ENCODE measurements at regions not wholly inside any gene's neighbourhood (a gene's known extent, or its start where the extent isn't known, plus 50 kb on each side); places are given as distances from the start of the nearest gene placed in this dataset.

DNA sequence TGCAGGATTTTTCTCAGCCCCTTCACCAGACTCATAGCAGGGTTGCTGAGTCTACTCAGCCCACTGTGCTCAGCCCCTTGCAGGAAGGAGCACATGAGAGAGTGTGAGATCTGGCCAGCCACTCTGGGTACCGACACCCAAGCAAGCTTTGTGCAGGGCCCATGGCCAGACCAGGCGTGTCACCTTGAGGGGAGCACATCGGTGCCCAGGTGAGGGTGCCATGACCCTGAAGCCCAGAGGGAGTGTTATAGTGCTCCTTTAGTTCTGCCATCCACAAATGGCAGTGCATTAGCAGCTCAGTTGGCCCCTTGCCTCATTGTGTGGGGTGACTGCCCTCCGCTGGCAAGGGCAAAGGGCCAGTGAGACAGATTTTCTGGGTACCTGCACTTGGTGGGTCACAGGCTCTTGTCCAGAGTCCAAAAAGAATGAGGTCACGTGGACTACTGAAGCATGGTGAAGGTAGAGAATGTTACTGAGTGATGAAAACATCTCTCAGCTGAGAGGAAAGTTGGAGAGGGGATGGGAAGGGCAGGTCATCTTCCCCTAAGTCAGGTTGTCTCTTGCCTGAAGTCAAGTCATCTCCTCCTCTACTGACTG, 181.8 kb downstream of the MACC1 start:
- TF ChIP-seq POLR2A (IDR thresholded peaks at IDR 0.05; ENCODE audit: low read length) = no peak
- no peak for TF ChIP-seq GATA1 (IDR thresholded peaks at IDR 0.05; ENCODE audit: low read depth, low read length)

DNA sequence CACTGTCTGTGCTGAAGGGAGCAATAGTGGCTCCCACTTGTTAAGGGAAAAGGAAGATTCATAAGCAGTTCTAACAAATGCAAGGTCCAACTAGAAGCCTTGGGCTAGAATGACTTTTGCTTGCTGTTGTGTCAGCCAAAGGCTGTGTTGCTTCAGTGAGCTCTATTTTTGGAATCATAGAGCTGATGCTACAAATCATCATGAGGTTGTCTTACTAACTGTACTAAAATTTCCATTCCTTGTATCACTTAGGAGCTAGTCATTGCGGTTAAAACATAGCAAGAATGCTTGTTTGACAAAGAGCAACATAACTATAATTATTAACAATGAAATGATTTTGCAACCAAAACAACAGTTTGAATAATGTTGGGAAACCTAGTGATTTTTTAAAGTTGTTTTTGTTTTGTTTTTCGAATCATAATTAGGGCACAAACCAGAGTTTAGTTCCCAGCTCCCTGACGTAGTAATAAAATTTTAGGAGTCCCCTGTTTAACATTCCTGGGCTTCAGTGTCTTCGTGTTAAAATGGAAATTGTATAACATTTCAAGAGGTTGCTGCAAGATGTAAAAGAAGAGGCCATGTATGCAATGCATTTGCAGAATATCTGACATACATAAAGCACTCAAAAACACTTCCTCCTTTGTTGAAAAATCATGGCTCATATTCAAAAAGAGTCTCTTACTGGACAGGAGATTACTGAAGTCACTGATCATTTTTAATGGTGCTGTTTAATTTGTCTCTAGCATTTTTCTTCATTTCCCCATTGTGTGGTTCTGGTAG, 183.4 kb downstream of the MACC1 start:
- TF ChIP-seq POLR2A (IDR thresholded peaks at IDR 0.05; ENCODE audit: low read length) (no peak), GATA1 (IDR thresholded peaks at IDR 0.05; ENCODE audit: low read depth, low read length) (no peak)
- DNase-seq = no peak

More for the DNA sequence above, 181.8 kb downstream of the MACC1 start:
- DNase-seq = no peak

DNA sequence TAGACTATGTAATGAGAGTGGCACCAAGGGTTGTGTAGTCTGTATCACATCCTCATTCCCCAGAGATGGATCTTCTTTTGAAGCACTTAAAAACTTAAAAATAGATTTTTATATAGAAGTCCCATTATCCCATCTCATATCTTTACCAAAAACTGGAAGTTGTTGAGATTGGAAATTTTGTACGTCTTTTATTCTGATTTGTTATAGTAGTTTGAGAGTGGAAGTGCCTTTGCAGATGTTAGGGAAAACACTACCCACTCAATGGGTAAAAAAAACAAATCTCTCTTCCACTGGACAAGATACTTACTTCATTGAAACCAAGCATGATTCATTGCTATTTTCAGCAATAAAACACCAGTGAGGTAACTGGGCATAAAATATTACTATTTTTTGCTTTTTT, 184.4 kb downstream of the MACC1 start:
- no peak for DNase-seq
- TF ChIP-seq GATA1 (IDR thresholded peaks at IDR 0.05; ENCODE audit: low read depth, low read length) (no peak), POLR2A (IDR thresholded peaks at IDR 0.05; ENCODE audit: low read length) (no peak)

DNA sequence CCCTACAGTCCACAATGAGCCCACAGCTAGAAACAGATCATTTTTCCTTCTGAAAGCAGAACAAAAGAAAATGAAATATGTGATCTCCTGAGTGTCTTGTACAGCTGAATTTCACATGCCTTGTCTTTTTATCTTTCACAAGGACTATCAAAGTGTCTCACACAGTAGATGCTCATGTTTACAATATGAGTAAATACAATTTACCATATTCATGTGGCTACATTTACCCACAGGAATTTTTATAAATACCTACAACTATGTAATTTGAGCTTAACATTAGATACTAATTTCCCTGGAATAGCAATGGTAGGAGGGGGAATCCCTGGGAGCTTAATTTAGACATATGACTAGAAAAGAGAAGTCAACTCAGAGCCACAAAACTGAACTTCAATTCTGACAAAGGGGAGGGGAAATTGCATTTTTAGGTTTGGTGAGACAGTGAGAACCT, 186.2 kb downstream of the MACC1 start:
- no peak for DNase-seq
- no peak for TF ChIP-seq GATA1 (IDR thresholded peaks at IDR 0.05; ENCODE audit: low read depth, low read length)
- no peak for TF ChIP-seq POLR2A (IDR thresholded peaks at IDR 0.05; ENCODE audit: low read length)

DNA sequence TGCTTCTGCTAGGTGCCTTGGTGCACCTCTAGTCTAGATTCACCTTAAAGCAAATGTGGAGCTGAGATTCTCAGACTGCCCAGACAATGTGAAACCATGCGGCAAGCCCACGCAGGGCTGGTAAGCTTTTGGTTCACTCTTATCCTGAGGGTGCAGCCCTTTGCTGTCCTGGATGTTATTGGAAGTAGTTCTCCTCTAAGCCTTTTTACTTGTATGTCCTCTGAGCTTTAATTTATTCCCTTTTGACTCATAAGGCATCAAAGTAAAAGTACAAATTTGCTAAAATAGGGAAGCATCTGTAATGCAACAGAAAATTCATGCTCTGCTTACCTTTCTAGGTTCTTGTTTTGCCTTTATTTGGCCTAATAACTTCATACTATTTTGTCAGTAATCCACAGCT, 186.8 kb downstream of the MACC1 start:
- TF ChIP-seq POLR2A (IDR thresholded peaks at IDR 0.05; ENCODE audit: low read length) (no peak), GATA1 (IDR thresholded peaks at IDR 0.05; ENCODE audit: low read depth, low read length) (no peak)
- DNase-seq = no peak

DNA sequence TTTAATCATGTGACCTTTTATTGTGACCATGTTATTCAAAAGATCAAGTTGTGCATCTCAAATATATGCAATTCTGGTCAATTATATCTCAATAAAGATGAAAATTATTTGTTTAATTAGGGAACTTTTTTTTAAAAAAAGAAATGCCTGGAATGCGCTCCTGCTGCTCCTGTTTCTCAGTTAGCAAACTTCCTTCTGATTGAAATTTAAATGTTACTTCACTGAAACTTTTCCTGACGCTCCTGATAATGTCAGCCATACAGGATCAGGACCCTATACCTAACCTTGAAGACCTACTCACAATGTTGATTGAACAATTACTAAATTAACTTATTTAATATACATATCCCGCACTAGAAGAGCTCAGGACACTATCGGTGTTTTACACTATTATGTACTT, 190.4 kb downstream of the MACC1 start:
- no peak for DNase-seq
- TF ChIP-seq GATA1 (IDR thresholded peaks at IDR 0.05; ENCODE audit: low read depth, low read length) (no peak), POLR2A (IDR thresholded peaks at IDR 0.05; ENCODE audit: low read length) (no peak)

DNA sequence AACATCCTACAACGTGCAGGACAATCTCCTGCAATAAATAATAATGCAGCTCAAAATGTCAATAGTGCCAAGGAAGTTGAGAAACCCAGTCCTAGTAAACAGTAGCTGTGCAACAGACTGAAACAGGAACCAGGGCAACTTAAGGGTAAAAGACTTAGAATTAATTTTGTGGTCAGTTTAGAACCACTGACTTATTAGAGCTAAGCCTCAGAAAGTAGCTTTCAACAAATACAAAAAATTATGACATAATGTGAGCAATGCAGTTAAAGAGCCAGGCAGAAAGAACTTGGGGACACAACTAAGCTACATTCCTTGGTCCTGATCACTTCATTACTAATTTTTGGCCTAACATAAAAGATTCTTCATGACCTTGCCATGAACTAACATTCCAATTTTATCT, 195.4 kb downstream of the MACC1 start:
- no peak for DNase-seq
- TF ChIP-seq GATA1 (IDR thresholded peaks at IDR 0.05; ENCODE audit: low read depth, low read length) (no peak), POLR2A (IDR thresholded peaks at IDR 0.05; ENCODE audit: low read length) (no peak)

DNA sequence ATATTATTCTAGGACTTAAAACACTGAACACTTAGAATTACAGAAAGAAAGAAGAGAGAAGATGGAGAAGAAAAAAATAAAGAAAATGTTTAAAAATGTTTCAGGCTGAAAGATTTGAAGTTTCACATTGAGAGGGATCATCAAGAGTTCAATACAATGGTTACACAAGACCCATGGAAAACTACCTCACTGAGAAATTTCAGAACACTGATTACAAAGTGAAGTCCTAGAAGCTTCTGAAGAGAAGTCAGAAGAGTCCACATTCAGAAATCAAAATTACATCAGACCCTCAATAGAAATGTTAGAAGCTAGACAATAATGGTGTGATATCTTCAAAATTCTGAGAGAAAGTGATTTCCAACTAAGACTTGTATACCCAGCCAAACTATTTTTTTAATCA, 196.1 kb downstream of the MACC1 start:
- TF ChIP-seq GATA1 (IDR thresholded peaks at IDR 0.05; ENCODE audit: low read depth, low read length) = no peak
- no peak for TF ChIP-seq POLR2A (IDR thresholded peaks at IDR 0.05; ENCODE audit: low read length)

DNA sequence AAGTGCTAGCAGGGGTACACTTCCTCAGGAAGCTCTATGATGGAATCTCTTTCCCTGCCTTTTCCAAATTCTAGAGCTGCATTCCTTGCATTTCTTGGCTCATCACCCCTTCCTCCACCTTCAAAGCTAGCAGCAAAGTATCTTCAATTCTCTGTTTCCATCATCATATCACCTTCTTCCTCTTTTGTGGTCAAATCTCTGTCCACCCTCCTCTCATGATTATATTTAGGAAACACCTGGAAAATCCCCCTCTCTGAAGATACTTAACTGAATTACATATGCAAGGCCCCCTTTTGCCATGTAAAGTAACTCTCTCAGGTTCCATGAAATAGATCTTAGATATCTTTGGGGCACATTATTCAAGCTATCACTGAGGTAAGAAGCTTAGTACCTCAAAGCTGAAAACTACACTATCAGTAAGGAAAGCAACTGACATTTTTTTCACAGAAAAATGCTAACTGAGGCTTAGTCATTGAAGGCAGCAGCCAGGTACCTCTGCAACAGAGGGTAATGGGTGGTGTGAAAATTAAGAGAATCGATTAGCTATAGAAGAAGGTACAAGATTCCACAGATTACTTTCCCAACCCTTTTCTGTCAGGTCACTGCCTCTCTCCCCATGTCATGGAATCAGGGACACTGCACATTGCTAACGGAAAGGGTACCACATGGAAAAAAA, 197.3 kb downstream of the MACC1 start:
- DNase-seq = no peak
- no peak for TF ChIP-seq GATA1 (IDR thresholded peaks at IDR 0.05; ENCODE audit: low read depth, low read length)
- no peak for TF ChIP-seq POLR2A (IDR thresholded peaks at IDR 0.05; ENCODE audit: low read length)

More for the DNA sequence above, 196.1 kb downstream of the MACC1 start:
- no peak for DNase-seq

DNA sequence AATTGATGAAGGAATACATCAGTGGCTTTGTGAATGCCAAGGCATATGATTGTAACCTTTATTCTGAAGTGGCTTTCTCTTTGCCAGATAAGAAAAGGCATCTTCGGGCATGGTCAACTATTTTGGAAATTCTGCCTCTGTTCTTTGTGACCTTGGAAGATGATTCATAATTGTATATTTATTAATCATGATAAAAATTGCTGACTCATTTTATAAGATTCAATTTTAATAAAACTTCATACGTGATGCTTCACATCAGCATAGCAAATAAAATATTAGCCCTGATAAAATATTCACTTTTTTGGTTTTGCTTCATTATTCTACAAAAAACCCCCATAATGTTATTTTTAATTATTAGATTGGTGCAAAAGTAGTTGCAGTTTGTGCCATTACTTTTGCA, 200.5 kb downstream of the MACC1 start:
- TF ChIP-seq GATA1 (IDR thresholded peaks at IDR 0.05; ENCODE audit: low read depth, low read length) (no peak), POLR2A (IDR thresholded peaks at IDR 0.05; ENCODE audit: low read length) (no peak)
- DNase-seq = no peak

DNA sequence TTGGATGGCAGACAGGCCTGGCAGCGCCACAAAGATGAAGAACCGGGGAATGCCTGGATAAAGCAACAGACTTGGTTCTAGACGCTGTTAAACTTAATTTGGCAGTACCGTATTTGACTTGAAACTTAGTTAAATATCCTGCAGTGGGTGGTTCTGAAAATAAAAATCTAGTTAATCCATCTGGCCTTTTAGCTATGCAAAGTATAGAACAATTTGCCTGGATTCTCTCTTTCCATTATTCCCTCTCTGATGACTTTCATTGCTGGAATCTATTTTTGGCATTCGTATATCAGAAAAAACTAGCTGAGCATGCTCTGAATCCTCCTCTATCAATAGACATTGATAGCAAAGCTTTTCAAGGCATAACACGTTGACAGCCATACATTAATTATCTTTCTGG, 203.6 kb downstream of the MACC1 start:
- TF ChIP-seq GATA1 (IDR thresholded peaks at IDR 0.05; ENCODE audit: low read depth, low read length) (no peak), POLR2A (IDR thresholded peaks at IDR 0.05; ENCODE audit: low read length) (no peak)
- no peak for DNase-seq

DNA sequence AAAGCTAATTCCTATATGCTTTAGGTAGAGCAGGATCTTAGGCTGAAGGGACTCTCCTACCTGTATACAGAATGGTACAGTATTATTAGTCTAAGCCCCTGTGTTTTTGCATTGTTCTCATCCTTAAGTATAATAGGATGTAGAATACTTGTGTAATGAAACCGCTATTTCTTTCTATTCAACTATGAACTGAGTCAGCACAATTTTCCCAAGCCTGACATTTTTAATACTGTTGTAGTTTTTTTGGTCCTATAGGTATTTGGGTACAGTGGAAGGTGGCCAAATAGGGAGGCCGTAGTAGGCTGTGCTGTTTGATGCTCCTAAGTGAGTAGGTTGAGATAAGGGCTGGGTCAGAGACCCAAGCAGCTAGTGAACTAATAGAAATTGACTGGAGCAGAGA, 205.1 kb downstream of the MACC1 start:
- no peak for TF ChIP-seq GATA1 (IDR thresholded peaks at IDR 0.05; ENCODE audit: low read depth, low read length)
- TF ChIP-seq POLR2A (IDR thresholded peaks at IDR 0.05; ENCODE audit: low read length) = no peak
- DNase-seq = no peak

DNA sequence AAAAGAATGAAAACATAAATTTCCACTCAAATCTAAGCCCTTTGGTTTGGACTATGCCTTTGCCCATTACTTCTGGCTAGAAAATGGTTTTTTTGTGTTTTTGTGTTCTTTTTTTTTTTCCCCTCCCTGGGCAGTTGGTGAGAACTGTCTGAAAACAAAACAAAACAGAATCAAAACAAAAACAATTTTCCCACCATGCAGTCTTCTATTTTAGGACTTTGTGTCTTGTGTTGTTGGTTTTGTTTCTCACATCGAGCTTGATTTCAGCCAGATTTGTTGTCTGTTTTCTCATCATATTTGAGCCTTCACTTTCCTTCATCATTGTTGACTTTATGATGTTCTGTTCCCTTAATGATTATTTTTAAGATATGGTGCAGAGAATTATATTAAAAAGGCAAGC, 206.3 kb downstream of the MACC1 start:
- no peak for TF ChIP-seq POLR2A (IDR thresholded peaks at IDR 0.05; ENCODE audit: low read length)
- TF ChIP-seq GATA1 (IDR thresholded peaks at IDR 0.05; ENCODE audit: low read depth, low read length) = no peak
- DNase-seq = no peak

DNA sequence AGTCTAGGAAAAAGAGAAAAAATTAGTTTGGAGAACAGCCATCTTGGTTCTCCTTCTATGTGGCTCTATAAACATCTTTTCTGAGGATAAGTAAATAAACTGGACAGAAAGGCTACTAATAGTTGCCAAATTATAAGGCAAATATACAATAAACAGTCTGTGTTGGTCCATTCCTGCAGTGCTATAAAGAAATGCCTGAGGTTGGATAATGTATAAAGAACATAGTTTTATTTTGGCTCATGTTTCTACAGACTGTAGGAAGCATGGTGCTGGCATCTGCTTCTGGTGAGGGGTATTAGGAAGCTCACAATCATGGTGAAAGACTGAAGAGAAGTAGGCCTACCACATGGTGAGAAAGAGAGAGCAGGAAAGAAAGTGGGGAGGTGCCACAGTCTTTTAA, 209.7 kb downstream of the MACC1 start:
- no peak for DNase-seq

More for the DNA sequence above, 209.7 kb downstream of the MACC1 start:
- TF ChIP-seq GATA1 (IDR thresholded peaks at IDR 0.05; ENCODE audit: low read depth, low read length) (no peak), POLR2A (IDR thresholded peaks at IDR 0.05; ENCODE audit: low read length) (no peak)

Measured in erythroblast (primary cell).